HG03039 (cell line): ENCODE measurements at regions not wholly inside any gene's neighbourhood (a gene's known extent, or its start where the extent isn't known, plus 50 kb on each side); places are given as distances from the start of the nearest gene placed in this dataset.

Experiments
- ATAC-seq: cut with Tn5 transposase; IDR thresholded peaks from one replicate; pipeline ENCODE4 v1.9.1; 2021; ENCODE audit warnings: mild to moderate bottlenecking, moderate library complexity; ENCODE audit not compliant: unreplicated experiment

GRCh38 chr18:29313312-29313711 lies 1136.4 kb upstream of the CDH2 start:
- ATAC-seq = no peak

- ATAC-seq = no peak
Measured at GRCh38 chr18:29311580-29311979, 1134.7 kb upstream of the CDH2 start.

- no peak for ATAC-seq
Measured at GRCh38 chr18:29309366-29309765, 1132.4 kb upstream of the CDH2 start.

- no peak for ATAC-seq
Measured at GRCh38 chr18:29307982-29308381, 1131.1 kb upstream of the CDH2 start.

GRCh38 chr18:29307231-29307630 lies 1130.3 kb upstream of the CDH2 start:
- no peak for ATAC-seq

- ATAC-seq = no peak
Measured at GRCh38 chr18:29305516-29305915, 1128.6 kb upstream of the CDH2 start.

- no peak for ATAC-seq
Measured at GRCh38 chr18:29301048-29301447, 1124.1 kb upstream of the CDH2 start.

GRCh38 chr18:29285471-29285870 lies 1108.5 kb upstream of the CDH2 start:
- ATAC-seq = no peak

GRCh38 chr18:29271501-29271900 lies 1094.6 kb upstream of the CDH2 start:
- no peak for ATAC-seq

- no peak for ATAC-seq
Measured at GRCh38 chr18:29259838-29260237, 1082.9 kb upstream of the CDH2 start.

GRCh38 chr18:29254123-29254522 lies 1077.2 kb upstream of the CDH2 start:
- no peak for ATAC-seq

GRCh38 chr18:29251681-29252080 lies 1074.8 kb upstream of the CDH2 start:
- no peak for ATAC-seq

- no peak for ATAC-seq
Measured at GRCh38 chr18:29250843-29251242, 1073.9 kb upstream of the CDH2 start.

- no peak for ATAC-seq
Measured at GRCh38 chr18:29250259-29250658, 1073.3 kb upstream of the CDH2 start.

- ATAC-seq = no peak
Measured at GRCh38 chr18:29248805-29249204, 1071.9 kb upstream of the CDH2 start.

- ATAC-seq = no peak
Measured at GRCh38 chr18:29241199-29241598, 1064.3 kb upstream of the CDH2 start.

GRCh38 chr18:29234751-29235150 lies 1057.8 kb upstream of the CDH2 start:
- no peak for ATAC-seq

- ATAC-seq = no peak
Measured at GRCh38 chr18:29226213-29226612, 1049.3 kb upstream of the CDH2 start.

- ATAC-seq = no peak
Measured at GRCh38 chr18:29225351-29225750, 1048.4 kb upstream of the CDH2 start.

- no peak for ATAC-seq
Measured at GRCh38 chr18:29218091-29218490, 1041.2 kb upstream of the CDH2 start.

- ATAC-seq = no peak
Measured at GRCh38 chr18:29217124-29217915, 1040.4 kb upstream of the CDH2 start.

- ATAC-seq = no peak
Measured at GRCh38 chr18:29198834-29199233, 1021.9 kb upstream of the CDH2 start.

GRCh38 chr18:29196307-29196706 lies 1019.4 kb upstream of the CDH2 start:
- ATAC-seq = no peak
